CD4-positive, alpha-beta T cell treated with Interleukin-15 for 1 hour (primary cell): ENCODE measurements at regions not wholly inside any gene's neighbourhood (a gene's known extent, or its start where the extent isn't known, plus 50 kb on each side); places are given as distances from the start of the nearest gene placed in this dataset.

Experiments
- DNase-seq: peaks from one replicate; pipeline ENCODE4 v3.0.0-alpha.2; 2020

DNA sequence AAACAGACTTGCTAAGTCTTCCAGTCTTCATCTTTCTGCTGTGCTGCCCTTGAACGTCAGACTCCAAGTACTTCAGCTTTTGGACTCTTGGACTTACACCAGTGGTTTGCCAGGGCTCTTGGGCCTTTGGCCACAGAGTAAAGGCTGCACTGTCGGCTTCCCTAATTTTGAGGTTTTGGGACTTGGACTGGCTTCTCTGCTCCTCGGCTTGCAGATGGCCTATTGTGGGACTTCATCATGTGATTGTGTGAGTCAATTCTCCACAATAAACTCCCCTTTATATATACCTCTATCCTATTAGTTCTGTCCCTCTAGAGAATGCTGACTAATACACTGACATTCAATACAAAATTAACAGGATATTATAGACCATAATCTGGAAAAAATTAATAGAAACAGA lies 628.1 kb downstream of the PLPP3 start:
- DNase-seq, result no peak

DNA sequence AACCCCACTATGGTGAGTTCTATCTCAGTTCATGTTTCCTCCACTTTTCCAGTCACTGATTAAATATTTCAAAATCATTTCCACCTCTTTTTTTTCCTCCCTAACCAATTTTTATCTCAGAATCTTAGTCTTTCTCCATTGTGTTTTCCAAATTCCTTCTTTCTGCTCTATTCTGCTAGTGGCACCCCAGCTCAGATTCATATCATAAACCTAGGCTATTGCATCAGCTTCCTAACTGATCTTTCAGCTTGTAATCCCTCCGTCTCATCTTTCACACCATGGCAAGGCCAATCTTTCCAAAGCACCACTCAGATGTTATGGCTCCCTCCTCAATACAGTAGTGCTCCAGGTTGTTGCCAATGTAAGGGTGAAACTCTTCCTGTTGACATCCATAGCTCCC lies 631.9 kb downstream of the PLPP3 start:
- DNase-seq, result no peak

DNA sequence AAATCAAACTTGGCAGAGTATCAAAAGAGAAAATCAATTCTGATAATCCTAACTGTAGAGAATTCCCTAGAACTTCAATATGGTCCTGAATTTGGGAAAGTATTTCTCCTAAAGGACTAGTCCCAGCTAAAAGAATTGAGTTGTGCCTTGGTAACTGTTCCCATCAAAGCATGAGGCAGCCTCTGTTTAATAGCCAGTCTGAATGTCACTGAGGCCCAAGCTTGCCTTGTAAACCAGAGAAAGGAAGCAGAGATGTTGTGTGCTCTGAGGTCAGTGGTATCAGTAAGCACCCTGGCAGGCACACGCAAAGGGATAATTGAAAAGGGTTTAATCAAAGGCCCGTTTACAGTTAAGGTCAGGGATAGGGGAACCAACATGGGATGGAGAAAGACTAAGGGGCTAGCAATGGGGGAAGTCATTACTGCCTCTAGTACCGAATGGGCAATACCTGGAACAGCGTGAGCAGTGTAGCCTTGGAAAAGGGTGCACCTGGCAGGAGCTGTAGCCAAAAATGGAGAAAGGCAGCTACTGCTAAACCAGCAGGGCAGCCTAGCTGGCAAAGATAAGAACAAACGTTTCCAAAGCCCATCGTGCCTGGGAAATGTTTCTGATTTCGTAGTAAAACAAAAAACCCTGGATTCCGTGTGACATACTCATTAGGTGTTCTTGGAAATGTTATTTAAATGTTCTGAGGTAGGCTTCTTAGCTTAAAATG lies 635.5 kb downstream of the PLPP3 start:
- DNase-seq, result no peak

DNA sequence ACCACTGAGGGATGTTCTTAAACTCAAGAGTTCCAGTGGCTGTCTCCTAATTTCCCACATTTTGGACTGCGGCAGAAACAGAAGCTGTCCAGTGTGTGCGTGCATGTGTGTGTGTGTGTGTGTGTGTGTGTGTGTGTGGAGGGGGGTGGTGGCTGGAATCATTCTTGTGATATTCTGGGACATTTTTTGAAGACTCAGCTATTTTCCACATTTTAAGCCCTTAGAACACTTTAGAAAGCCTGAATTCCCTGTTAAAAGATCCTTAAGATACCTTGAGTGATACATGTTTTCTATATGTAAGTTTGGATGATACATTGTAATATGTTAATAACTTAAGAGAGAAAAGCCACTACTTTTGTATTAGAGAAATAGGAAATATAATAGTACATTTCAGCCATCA lies 636.4 kb downstream of the PLPP3 start:
- no peak for DNase-seq

DNA sequence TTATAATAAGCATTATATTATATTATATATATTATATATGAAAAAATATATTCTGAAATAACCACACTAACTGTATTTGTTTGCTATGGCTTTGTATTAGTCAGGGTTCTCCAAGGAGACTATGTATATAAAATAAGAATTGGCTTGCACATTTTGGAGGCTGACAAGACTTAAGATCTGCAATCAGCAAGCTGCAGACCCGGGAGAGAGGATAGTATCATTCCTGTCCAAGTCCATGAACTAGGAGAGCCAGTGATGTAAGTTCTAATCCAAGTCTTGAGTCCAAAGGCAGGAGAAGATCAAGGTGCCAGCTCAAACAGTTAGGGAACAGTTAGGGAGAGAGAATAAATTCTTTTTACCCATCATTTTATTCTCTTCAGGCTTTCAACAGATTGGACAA lies 639.5 kb downstream of the PLPP3 start:
- DNase-seq, result no peak

DNA sequence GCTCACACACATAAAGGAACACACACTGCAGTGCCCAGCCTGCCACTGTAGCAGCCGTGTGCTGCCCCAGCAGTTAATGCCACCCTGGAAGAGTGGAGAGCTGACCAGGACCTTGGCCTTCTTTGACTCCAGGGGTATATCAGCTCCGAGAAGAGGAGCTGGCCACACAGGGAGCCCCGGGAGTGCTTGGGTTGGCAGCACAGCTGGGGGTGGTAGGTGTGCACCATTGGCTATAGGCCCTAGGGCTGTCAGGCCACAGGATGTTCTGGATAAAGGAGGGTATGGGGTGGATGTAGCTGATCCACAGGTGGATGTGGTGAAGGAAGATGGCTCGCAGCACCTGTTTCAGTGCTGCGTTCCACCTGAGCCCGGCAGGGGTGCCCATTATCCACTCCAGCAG lies 640.5 kb downstream of the PLPP3 start:
- no peak for DNase-seq

DNA sequence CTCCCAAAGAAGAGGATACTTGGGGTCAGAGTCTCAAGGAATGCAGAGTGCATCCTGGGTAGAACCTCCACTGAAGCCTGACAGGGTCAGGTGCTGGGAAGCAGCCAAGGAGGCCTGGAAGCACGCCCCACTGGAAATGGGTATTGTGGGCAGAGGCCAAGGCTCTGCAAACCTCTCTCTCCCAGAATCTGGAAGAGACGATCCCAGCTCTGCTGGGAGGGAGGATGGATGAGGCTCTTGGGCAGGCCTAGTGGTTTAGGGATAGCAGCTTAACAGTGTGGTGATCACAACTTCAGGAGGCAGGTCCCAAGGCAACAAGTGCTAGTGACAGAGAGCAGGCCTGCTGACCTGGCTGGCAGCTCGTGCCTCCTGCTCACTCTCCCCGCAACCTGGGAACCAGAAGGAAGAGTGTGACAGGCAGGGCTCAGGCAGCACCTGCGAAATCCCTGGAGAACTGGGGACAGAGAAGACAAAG lies 641.0 kb downstream of the PLPP3 start:
- DNase-seq, result no peak

- no peak for DNase-seq
Measured at GRCh38 chr1:55937840-55938375, 641.5 kb downstream of the PLPP3 start.

DNA sequence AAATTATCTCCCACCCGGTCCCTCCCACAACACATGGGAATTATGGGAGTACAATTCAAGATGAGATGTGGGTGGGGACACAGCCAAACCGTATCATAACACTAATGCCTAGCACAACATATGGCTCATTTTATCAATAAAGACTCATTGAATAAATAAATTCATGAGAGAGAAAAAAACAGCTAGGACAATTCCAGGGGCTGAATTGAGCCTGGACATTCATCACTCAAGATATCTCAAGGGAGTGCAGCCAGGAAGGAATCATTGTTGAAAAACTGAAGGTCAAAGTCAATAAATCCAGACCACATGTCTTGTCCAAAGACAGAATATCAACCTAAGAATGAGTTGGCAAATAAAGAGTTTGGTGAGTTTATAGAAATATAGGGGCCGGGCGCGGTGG lies 644.1 kb downstream of the PLPP3 start:
- no peak for DNase-seq

DNA sequence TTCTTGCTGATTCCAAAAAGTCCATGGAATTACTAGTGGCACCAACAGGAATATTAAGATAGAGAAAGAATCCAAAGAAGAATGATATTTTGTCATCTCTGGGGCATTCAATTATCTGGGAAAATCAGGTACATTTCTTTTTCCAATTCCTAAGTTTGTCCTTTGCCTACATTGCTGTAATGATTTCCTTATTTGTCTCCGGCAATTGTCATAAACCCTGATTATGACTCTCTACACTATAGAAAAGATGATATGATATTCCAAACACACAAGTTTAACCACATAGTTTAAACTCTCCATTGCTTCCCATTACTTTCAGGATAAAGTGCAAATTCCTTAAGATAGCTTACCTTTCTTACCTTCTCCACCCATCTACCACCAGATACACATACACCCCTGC lies 647.0 kb downstream of the PLPP3 start:
- no peak for DNase-seq

- DNase-seq, result no peak
Measured at GRCh38 chr1:55931081-55931940, 648.1 kb downstream of the PLPP3 start.

- no peak for DNase-seq
Measured at GRCh38 chr1:55929652-55930051, 649.7 kb downstream of the PLPP3 start.

DNA sequence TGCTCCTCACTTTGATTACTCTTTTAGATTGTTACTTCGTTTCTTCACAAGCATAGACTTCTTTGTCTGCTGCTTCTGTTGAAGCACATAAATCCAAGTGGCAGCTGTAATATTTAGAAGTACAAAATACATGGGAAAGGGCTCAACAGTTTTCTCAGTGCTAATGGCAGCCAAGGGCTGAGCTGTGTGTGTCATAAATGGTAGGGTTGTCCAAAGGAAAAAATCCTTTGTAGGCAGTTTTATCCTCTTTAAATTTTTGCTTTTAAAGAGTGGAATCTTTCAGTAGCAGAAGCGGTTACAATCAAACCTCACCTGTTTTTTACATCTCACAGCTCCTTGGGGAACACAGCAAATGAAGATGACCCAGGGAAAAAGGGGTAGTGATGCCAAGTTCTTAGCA lies 650.8 kb downstream of the PLPP3 start:
- no peak for DNase-seq

GRCh38 chr1:55927702-55928290 lies 651.6 kb downstream of the PLPP3 start:
- DNase-seq, result no peak

- DNase-seq, result no peak
Measured at GRCh38 chr1:55926906-55927471, 652.4 kb downstream of the PLPP3 start.

- DNase-seq, result no peak
Measured at GRCh38 chr1:55916907-55917306, 662.5 kb downstream of the PLPP3 start.

DNA sequence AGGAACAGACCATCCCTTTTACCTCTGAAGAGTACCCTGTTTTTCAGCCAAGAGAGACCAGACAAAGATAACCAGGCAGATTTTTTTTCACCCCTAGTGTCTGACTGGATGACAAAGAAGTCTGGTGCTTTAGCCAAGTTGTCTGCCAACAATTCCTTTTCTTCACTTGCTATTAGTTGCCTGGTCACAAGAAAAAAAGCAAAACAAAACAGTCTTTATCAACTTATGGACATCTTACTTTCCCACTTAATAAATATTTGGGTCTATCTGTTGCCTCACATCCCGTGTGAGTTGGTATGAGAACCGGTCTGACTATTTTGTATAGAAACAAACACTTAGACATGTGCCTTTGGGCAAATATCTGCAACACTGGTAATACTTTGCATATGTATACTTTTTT lies 662.9 kb downstream of the PLPP3 start:
- DNase-seq, result no peak

- no peak for DNase-seq
Measured at GRCh38 chr1:55913565-55913964, 665.8 kb downstream of the PLPP3 start.

DNA sequence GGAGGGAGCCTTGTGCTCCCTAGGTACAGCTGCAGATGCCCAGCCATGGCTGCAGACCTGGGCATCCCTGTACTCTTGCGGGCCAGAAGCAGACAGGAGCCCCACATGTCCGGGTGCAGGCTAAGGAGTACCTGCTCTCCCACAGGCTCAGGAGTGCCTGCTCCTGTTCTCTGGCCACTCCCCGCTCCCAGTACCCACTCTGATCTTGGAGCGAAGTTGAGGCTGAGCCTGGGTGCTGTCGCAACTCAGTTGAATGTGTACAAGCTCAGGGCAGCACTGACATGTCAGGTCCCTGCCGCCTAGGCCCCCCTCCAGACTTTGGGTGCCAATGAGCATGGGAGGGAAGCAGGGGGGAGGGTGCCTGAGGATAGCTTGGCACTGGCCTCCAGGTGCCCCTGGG lies 666.9 kb downstream of the PLPP3 start:
- no peak for DNase-seq

DNA sequence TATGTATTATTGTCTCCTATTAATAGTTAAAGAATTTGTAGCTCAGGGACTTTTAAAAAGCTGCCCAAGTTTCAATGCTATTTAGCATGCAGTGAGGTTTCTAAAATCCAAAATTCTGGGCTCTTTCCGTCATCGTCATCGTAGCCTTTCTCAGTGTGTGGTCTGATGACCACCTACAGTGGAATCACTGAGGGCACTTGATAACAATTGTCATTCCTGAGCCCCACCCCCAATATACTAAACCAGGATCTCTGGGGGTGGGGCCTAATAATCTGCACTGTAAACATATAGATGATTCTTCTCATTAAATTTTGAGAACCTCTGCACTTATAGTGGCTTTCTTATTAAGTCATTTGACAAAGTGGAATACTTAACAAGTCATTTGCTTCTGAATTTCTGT lies 674.8 kb downstream of the PLPP3 start:
- no peak for DNase-seq

DNA sequence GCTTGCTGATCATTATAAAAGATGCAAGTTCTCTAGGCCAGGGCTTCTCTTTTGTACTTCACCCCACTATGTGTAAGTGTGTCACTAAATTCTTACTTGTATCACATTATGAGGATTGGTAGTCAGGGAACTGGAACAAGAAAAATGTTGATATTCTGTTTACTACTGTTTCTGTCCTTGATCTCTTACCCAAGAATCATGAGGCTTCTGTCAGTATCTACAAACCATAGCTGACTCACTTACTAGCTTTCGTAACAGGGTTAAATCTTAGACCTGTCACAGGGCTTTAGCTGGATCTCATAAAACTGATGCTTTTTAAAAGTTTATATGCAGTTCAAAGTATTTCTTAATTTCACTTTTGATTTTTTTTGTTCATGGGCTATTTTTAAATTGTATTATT lies 681.2 kb downstream of the PLPP3 start:
- DNase-seq, result no peak

- no peak for DNase-seq
Measured at GRCh38 chr1:55896210-55896609, 681.0 kb upstream of the USP24 start.

- no peak for DNase-seq
Measured at GRCh38 chr1:55894521-55894920, 679.4 kb upstream of the USP24 start.
